ENCODE measurements at regions not wholly inside any gene's neighbourhood (a gene's known extent, or its start where the extent isn't known, plus 50 kb on each side); places are given as distances from the start of the nearest gene placed in this dataset.

GRCh38 chr16:13437413-13437795, 482.6 kb upstream of the ERCC4 start:
- Histone ChIP-seq H3K9me2 (no peaks in the 10 kb centered on the region), H3K79me2 (ENCODE audit: insufficient read depth) (no peaks in the 10 kb centered on the region), H3F3A (replicated peaks; ENCODE audit: insufficient read depth) (no peaks in the 10 kb centered on the region), H4K20me1 (ENCODE audit: insufficient read depth) (no peaks in the 10 kb centered on the region), H3K27ac (ENCODE audit: low read depth in 2 of 2, low read length in 1 of 2) (no peak overlapping the region), H3K27me3 (ENCODE audit: insufficient read depth) (no peaks in the 10 kb centered on the region), H3K4me3 (ENCODE audit: low read depth in 2 of 2, low read length in 1 of 2) (no peak overlapping the region), H2AFZ (ENCODE audit: low read depth) (no peak overlapping the region), H3K9me3 (no peaks in the 10 kb centered on the region), H3K9ac (no peak overlapping the region), H3K4me1 (ENCODE audit: control insufficient read depth in 1 of 2, insufficient read depth in 2 of 2, low read depth in 1 of 2, low read length in 1 of 2) (no peaks in the 10 kb centered on the region), H3K4me2 (no peak overlapping the region), H3K36me3 (replicated peaks in 1 of 2; ENCODE audit: control insufficient read depth in 1 of 2, insufficient read depth in 2 of 2, low read length in 1 of 2) (no peaks in the 10 kb centered on the region)
- DNase-seq: no peak
- WGBS (ENCODE audit: low lambda C conversion rate): 3% methylated on average over 5 of the region's 5 CpGs
- POLR2A ChIA-PET: no interaction called here
- TF ChIP-seq TCF12 (IDR thresholded peaks at IDR 0.05) (no peak), USF2 (IDR thresholded peaks at IDR 0.05; ENCODE audit: borderline replicate concordance, low read depth, low read length) (no peak), RCOR1 (IDR thresholded peaks at IDR 0.05; ENCODE audit: low read length) (no peak), NFIC (IDR thresholded peaks at IDR 0.05; ENCODE audit: borderline replicate concordance) (no peak), GATA2 (CRISPR knock-in tag; IDR thresholded peaks at IDR 0.05) (no peak), SIN3A (IDR thresholded peaks at IDR 0.05; ENCODE audit: borderline replicate concordance, low read depth, low read length) (no peak), SMC3 (IDR thresholded peaks at IDR 0.05; ENCODE audit: low read depth, low read length) (no peak), IRF3 (IDR thresholded peaks at IDR 0.05; ENCODE audit: low read depth, low read length) (no peak), PBX3 (IDR thresholded peaks at IDR 0.05) (no peak), EZH2phosphoT487 (IDR thresholded peaks at IDR 0.05; ENCODE audit: borderline replicate concordance, low read depth) (no peak), ELF1 (IDR thresholded peaks at IDR 0.05) (no peak), EP300 (IDR thresholded peaks at IDR 0.05; ENCODE audit: borderline replicate concordance in 1 of 2, low read depth in 1 of 2, low read length in 1 of 2) (no peak), RFX5 (IDR thresholded peaks at IDR 0.05; ENCODE audit: low read length) (no peak), CTCF (IDR thresholded peaks at IDR 0.05) (no peak), USF1 (IDR thresholded peaks at IDR 0.05; ENCODE audit: borderline replicate concordance, low read depth) (no peak), RXRA (IDR thresholded peaks at IDR 0.05; ENCODE audit: borderline replicate concordance, low read depth) (no peak)
- CTCF ChIA-PET: interaction anchor here (0.9 kb wide), 1 partner anchor 16 kb away, joined by 3 read pairs; no protein-coding TSS in a partner anchor

Data from SK-N-SH (cell line).